Pancreas (tissue), 10 donors: ENCODE measurements at regions not wholly inside any gene's neighbourhood (a gene's known extent, or its start where the extent isn't known, plus 50 kb on each side); places are given as distances from the start of the nearest gene placed in this dataset.
"Not testable (repeated sequence)": the region's sequence is repeated elsewhere in the genome, so short reads cannot be mapped to it uniquely, and the experiment has no call there.

Experiments used
- ATAC-seq, 4 donors: fragments of 200-7000 bp; cut with Tn5 transposase; one replicate each; pipeline versions ENCODE4 v1.8.0 to v1.9.1; 2020; ENCODE audit warnings: mild to moderate bottlenecking in 4 of 4, moderate library complexity in 4 of 4
- DNase-seq, 6 donors: peaks; one replicate each; pipeline ENCODE4 v3.0.0-alpha.2; 2020
- FAIRE-seq: peaks from 2 replicates; lab custom pipeline; 2012; peaks lifted over from hg19 to GRCh38; lab: Jason Lieb, UNC
- H3K27ac ChIP-seq, 4 donors: fragments of 200-600 bp; sonication (generic); 1 replicate in 3 of 4; 2 replicates in 1 of 4; pipeline versions ENCODE4 v1.5.0 to v1.8.0; 2020
- H3K27me3 ChIP-seq, 4 donors: fragments of 200-600 bp; one replicate each; pipeline ENCODE4 v1.8.0; 2021
- H3K36me3 ChIP-seq, 3 donors: fragments of 200-600 bp; sonication (generic) in 1 of 3; one replicate each; pipeline versions ENCODE4 v1.5.0 to v1.8.0; 2020 to 2021
- H3K4me1 ChIP-seq, 3 donors: fragments of 200-600 bp; one replicate each; pipeline ENCODE4 v1.8.0; 2021
- H3K4me3 ChIP-seq, 4 donors: fragments of 200-600 bp; sonication (generic) in 2 of 4; one replicate each; pipeline versions ENCODE4 v1.5.0 to v1.8.0; 2020 to 2021
- H3K9me3 ChIP-seq, 4 donors: fragments of 200-600 bp; one replicate each; pipeline ENCODE4 v1.8.0; 2021
- CTCF ChIP-seq, 4 donors: fragments of 200-600 bp; sonication (generic) in 3 of 4; IDR thresholded peaks; one replicate each; pipeline versions ENCODE4 v1.5.0 to v1.8.0; 2021; ENCODE audit warnings: antibody characterized with exemption in 4 of 4
- WGBS, 2 donors: extraction: QIAGEN DNeasy Blood & Tissue Kit; methylation state at CpG; one replicate each; pipeline ENCODE4 v1.1.7; 2013; 5-methylcytosine and 5-hydroxymethylcytosine counted together
- intact Hi-C, 3 donors: fragments of 100-400 bp; cut with DNase I; formaldehyde crosslinking; loops; one replicate each; pipeline versions ENCODE4 v1.11.1 to v1.14.2; 2022
- donor health status: healthy with polysubstance abuse.
- donor health status: DM: no; HTN: no; CAD: no; lungs with moderate emphysema.
- donor health status: DM: no; HTN: no; CAD: no.
- donor health status: control.
- donor health status: control.
- donor health status: Bipolar disorder and iron deficiency.
- donor health status: DM: yes; HTN: yes; CAD: no.
- donor health status: DM: no; HTN: no; CAD: no.
- donor health status: DM: no; HTN: no; CAD: no.
- donor health status: DM: yes; HTN: yes; CAD: no.

GRCh38 chr7:10773430-10773829 is 200.2 kb upstream of the PHF14 start:
- 56 to 62% methylated on average over 3 of the region's 3 CpGs for WGBS, 2 donors
- intact Hi-C loops = no loop called here
- FAIRE-seq (no peak), DNase-seq (no peak), ATAC-seq (no peak)
- no peak overlapping the region for H3K4me3 ChIP-seq
- H3K9me3 ChIP-seq = no peaks in the 10 kb centered on the region
- H3K4me1 ChIP-seq = no peaks in the 10 kb centered on the region
- no peak overlapping the region for H3K27ac ChIP-seq
- no peaks in the 10 kb centered on the region for H3K27me3 ChIP-seq
- H3K36me3 ChIP-seq = no peaks in the 10 kb centered on the region
- no peak for TF ChIP-seq CTCF (IDR thresholded peaks at IDR 0.05)

- FAIRE-seq (no peak), ATAC-seq (no peak)
These were observed 193.9 kb upstream of the PHF14 start for GRCh38 chr7:10779465-10780399.

GRCh38 chr7:10780400-10780747 is 193.3 kb upstream of the PHF14 start:
- 69 to 74% methylated on average over 7 of the region's 7 CpGs for WGBS, 2 donors
- FAIRE-seq (no peak), ATAC-seq (no peak), DNase-seq (no peak)
- Histone ChIP-seq H3K27ac (no peak overlapping the region), H3K36me3 (no peaks in the 10 kb centered on the region), H3K9me3 (no peaks in the 10 kb centered on the region), H3K4me3 (no peak overlapping the region), H3K27me3 (no peaks in the 10 kb centered on the region), H3K4me1 (no peaks in the 10 kb centered on the region)
- intact Hi-C loops = no loop called here
- TF ChIP-seq CTCF (IDR thresholded peaks at IDR 0.05) = no peak

More at GRCh38 chr7:10779465-10780399, 193.9 kb upstream of the PHF14 start:
- peak in 2 of 6 donors; percentile 52 to 55 for DNase-seq
- 85 to 91% methylated on average over 52 of the region's 52 CpGs for WGBS, 2 donors
- H3K4me3 ChIP-seq = no peak overlapping the region
- TF ChIP-seq CTCF (IDR thresholded peaks at IDR 0.05) = no peak
- H3K9me3 ChIP-seq = no peaks in the 10 kb centered on the region
- no peaks in the 10 kb centered on the region for H3K36me3 ChIP-seq
- H3K4me1 ChIP-seq = no peaks in the 10 kb centered on the region
- intact Hi-C loops = no loop called here
- H3K27me3 ChIP-seq = no peaks in the 10 kb centered on the region
- H3K27ac ChIP-seq = no peak overlapping the region

DNA sequence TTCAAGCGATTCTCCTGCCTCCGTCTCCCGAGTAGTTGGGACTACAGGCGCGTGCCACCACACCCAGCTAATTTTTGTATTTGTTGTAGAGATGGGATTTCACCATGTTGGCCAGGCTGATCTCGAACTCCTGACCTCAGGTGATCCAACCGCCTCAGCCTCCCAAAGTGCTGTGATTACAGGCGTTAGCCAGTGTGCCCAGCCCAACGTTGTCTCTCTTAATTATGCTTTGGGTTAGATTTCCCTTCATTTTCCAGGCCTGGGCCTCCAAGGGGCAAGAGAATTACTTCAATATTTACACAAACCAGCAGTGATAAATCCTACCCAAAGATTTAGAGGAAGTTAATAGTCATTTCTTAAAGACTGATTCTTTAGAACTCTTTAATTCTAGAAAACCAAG is 186.7 kb upstream of the PHF14 start:
- H3K9me3 ChIP-seq, DNase-seq, H3K4me3 ChIP-seq, FAIRE-seq, H3K27ac ChIP-seq, H3K36me3 ChIP-seq, H3K27me3 ChIP-seq, H3K4me1 ChIP-seq, ATAC-seq, intact Hi-C loops: not testable (repeated sequence)
- WGBS, 2 donors = 74 to 83% methylated on average over 9 of the region's 9 CpGs

DNA sequence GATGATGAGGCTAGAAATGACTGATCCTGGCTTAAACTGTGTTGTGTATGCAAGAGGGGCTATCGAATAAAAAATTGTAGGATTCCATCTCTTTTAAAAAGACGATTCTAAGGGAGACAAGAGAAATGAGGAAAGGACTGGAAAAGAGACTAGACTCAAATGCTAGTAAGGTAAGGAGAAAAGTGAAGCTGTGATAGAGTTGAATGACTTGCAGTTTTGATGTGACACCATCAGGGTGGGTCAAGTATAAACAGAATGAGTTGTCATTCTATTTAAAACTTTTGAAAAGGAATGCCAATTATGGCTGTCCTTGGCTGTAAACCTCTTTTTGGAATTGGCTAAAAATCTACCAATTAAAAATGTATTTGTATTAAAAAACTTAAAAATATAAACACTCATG is 184.5 kb upstream of the PHF14 start:
- H3K27me3 ChIP-seq = no peaks in the 10 kb centered on the region
- intact Hi-C loops = no loop called here
- FAIRE-seq (no peak), DNase-seq (no peak), ATAC-seq (no peak)
- no peaks in the 10 kb centered on the region for H3K4me1 ChIP-seq
- H3K9me3 ChIP-seq = no peaks in the 10 kb centered on the region
- H3K36me3 ChIP-seq = no peaks in the 10 kb centered on the region
- H3K4me3 ChIP-seq = no peak overlapping the region
- H3K27ac ChIP-seq = no peak overlapping the region
- 44 to 65% methylated on average over 2 of the region's 2 CpGs for WGBS, 2 donors
- TF ChIP-seq CTCF (IDR thresholded peaks at IDR 0.05) = no peak
